GM13977 (cell line): ENCODE measurements at regions not wholly inside any gene's neighbourhood (a gene's known extent, or its start where the extent isn't known, plus 50 kb on each side); places are given as distances from the start of the nearest gene placed in this dataset.
"Not testable (repeated sequence)": the region's sequence is repeated elsewhere in the genome, so short reads cannot be mapped to it uniquely, and the experiment has no call there.

Source experiments
- DNase-seq: peaks from one replicate; pipeline ENCODE4 v3.0.0; 2012; ENCODE audit warnings: low spot score
- CTCF ChIP-seq: IDR thresholded peaks from 2 replicates; pipeline ENCODE4 v1.5.1; 2012; ENCODE audit warnings: mild to moderate bottlenecking, control low read depth; ENCODE audit not compliant: insufficient read depth; ENCODE audit errors: extremely low read depth, missing control alignments
- in situ Hi-C: fragments of 300-500 bp; cut with MboI; formaldehyde crosslinking; loops from one replicate; pipeline ENCODE4 v1.12.0; 2022; ENCODE audit warnings: low sequenced_read_pairs, low pct_unique_long_range_greater_than_20kb, mixed read lengths, inconsistent platforms; ENCODE audit not compliant: unreplicated experiment

- in situ Hi-C loops = no loop called here
- TF ChIP-seq CTCF = no peak
- DNase-seq = no peak
Measured at GRCh38 chr2:224173933-224174332, 134.8 kb upstream of the SERPINE2 start.

GRCh38 chr2:224173210-224173609 is 134.1 kb upstream of the SERPINE2 start:
- no peak for TF ChIP-seq CTCF
- in situ Hi-C loops = no loop called here
- no peak for DNase-seq

- TF ChIP-seq CTCF = no peak
- no peak for DNase-seq
- in situ Hi-C loops = no loop called here
Measured at GRCh38 chr2:224171226-224171625, 132.1 kb upstream of the SERPINE2 start.

GRCh38 chr2:224169847-224170246 is 130.8 kb upstream of the SERPINE2 start:
- in situ Hi-C loops = no loop called here
- DNase-seq = no peak
- TF ChIP-seq CTCF = no peak

- in situ Hi-C loops, DNase-seq: not testable (repeated sequence)
Measured at GRCh38 chr2:224167781-224168180, 128.7 kb upstream of the SERPINE2 start.

- in situ Hi-C loops = no loop called here
- no peak for DNase-seq
- TF ChIP-seq CTCF = no peak
Measured at GRCh38 chr2:224166654-224167053, 127.6 kb upstream of the SERPINE2 start.

GRCh38 chr2:224165901-224166319 is 126.8 kb upstream of the SERPINE2 start:
- in situ Hi-C loops = no loop called here
- no peak for TF ChIP-seq CTCF
- DNase-seq = no peak
